Stimulated activated CD4-positive, alpha-beta T cell treated with anti-CD3 and anti-CD28 coated beads, TNF-alpha, amount 100 ng/mL, for 24 hours (primary cell): ENCODE measurements at regions not wholly inside any gene's neighbourhood (a gene's known extent, or its start where the extent isn't known, plus 50 kb on each side); places are given as distances from the start of the nearest gene placed in this dataset.

ENCODE experiments used
- DNase-seq, 3 experiments: peaks; one replicate each; pipeline ENCODE4 v3.0.0-alpha.2; 2020; ENCODE audit warnings: low read depth in 3 of 3

DNA sequence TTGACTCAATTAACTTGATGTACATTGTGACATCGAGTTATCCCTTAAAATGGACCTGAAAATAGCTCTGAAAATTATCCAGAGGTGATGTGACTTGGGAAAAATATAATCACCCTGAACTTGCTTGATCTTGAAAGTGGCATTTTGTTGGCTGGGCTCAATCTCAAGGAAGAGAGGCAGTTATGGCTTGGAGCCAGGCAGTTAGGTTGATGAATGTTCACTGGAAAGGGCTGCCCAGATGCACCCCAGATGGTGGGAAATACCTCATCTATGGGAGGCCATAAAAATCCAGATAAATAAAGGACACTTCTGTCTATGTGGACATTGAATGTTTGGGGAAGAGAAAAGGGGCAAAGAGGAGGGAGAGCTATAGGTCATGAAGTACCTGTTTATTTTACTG, 55.7 kb upstream of the OR5AN1 start:
- DNase-seq = no peak

DNA sequence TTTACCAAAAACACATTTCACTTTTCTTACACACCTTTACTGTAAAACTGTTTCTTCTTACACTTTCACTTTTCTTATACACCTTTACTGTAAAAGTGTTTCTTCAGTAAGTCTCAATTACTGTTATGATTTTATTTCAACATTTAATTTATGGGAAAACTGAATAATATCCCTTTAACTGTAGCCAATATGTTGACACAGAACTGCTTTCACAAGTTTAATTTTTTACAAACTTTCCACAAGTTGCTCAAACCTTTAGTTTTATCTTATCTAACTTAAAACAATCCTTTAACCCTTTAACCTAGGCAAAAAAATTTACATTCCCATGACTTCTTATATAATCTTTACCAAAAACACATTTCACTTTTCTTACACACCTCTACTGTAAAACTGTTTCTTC, 63.3 kb upstream of the OR5AN1 start:
- no peak for DNase-seq

DNA sequence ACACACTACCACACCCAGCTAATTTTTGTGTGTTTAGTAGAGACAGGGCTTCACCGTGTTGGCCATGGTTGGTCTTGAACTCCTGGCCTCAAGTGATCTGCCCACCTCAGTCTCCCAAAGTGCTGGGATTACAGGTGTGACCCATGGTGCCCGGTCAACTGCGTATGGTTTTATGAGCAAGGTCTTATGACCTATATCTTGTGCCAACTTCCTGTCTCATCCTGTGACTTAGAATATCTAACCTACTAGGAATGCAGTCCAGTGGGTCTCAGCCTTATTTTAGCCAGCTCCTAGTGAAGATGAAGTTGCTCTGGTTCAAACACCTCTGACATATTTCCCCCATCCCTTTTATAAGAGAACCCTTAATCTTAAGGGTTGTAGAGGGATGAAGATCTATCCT, 66.1 kb upstream of the OR5AN1 start:
- no peak for DNase-seq

DNA sequence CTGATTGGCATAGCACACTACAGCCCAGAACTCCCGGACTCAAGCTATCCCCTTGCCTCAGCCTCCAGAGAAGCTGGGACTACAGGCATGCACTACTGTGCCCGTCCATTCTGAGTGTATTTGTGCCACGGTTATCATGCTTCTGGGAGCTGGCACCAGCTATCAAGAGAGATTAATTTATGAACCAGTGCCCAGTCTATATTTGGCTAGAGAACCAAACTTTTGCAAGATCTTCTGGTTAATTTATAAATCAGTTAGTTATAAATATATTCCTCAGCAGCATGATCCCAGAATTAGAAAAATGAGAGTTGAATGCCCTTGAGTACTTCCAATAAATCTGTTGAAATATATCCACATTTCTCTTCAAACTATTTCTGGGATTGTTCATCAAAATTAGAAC, 67.5 kb upstream of the OR5AN1 start:
- DNase-seq = no peak

DNA sequence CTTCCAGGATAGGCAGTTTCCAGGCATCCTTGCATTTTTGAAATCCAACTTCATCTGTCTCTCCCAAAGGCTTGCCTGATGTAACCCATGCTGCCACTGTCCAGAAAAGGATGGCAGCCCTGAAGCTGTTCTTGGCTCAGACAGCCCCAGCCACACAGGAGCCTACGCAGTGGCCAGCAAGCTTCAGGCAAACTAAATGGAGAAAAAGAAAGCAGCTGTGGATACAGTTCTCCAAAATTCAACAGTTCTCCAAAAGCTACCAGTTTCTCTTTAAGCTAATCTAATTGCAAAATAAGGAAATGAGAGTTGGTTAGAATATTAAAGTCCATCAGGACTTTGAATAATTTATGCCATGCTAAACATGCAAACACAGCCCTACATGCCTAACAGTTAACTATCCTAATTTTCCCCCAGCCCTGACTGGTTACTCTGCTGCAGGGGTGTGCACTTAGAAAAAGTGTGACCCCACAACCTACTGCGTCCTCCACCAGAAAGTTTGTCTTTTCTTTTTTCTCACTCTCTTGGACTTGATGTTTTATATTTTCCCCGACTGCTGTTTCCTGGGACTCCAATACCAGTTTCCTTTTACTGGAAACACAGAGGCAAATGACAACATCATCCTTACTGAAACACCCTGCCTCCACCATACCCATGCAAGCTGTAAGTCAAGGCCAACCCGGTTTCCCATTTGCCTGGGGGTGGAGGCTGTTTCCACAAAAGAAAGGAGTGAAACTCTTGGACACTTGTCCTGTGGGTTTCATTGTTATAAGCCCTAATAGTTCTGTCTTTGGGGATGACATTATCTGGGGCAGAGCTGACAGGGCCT, 69.1 kb upstream of the OR5AN1 start:
- DNase-seq = no peak

DNA sequence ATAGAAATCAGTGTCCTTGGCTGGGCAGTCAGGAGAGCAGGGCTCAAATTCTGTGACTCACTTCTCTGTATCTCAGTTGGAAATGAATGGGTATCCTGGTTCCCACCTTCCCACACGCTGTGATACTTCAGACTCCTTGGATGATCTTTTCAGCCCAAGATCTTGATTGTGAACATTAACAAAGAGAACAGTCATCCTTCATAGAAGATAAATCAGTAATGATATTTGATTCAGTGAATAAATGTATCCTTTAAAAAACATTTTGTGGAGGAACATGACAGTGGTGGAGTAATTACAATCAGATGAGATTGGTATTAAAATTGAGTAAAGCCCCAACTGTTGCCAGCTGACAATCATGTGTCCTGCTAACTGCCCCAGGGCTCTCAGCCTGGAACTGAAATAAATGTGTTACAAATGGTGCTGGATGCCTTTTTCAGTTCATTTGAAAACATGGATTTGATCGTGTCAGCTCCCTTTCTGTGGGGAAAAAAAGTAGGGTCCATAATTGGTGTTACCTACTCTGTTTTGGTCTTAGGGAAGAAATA, 72.9 kb upstream of the OR5AN1 start:
- DNase-seq = no peak

DNA sequence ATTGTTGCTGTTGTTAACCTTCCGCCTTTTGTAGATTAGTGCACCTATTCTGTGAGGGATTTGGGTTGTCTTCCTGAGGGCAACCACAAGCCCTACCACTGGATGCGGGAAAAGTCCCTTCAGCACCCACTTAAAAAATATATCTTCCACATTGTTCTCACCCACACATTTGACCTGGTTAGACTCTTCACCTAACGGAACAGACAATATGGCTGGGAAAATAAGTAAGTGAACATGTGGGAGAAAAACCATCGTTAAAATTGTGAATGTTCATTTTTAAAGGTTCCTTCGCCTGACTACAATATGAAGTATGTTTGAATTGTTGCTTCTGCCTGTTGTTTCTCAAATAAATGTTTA, 72.0 kb upstream of the MPEG1 start:
- DNase-seq = no peak

DNA sequence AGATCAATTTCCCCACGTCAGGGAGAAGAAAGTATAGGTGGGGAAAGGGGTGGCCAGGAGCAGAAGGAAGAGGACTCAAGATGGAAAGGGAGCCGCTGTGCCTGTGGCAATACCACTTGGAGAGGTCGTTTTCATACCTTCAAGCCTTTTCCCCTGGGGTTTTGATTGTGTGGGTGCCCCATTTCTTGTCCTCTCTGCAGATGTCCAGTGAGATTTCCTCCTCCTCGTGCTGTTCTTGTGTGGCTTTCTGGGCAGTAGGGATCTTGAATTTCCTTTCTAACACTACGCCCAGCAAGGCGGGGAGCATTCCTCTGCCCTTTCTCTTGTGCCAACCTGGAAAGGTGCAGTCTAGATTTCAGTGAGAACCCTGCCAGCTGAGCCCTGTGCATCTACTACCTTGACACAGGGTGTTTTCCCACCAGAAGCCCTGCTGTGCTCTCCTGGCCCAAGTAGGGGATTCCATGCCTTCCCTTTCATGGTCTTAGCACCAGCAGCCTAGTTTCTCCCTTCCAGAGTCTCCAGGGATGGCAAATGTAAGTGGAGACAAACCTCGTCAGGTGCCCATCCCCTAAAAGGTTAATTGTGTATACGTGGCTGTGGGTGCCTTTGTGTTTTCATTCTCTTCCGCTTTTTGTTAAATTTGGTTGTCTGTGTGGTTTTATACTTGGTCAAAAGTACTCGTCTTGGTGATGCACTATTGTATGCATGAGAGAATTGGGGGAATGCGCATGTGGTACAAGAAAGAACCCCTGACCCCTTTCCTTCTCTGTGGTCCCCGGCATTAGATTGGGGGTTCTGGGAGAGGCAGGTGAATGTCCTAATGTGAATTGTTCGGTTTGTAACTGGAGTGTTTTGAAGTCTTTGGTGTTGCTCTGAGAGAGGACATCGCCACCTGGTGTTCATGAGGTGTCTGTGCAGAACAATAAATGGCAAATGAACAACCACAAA, 71.4 kb upstream of the MPEG1 start:
- DNase-seq = peak; percentile 15 to 28 (median 23)

DNA sequence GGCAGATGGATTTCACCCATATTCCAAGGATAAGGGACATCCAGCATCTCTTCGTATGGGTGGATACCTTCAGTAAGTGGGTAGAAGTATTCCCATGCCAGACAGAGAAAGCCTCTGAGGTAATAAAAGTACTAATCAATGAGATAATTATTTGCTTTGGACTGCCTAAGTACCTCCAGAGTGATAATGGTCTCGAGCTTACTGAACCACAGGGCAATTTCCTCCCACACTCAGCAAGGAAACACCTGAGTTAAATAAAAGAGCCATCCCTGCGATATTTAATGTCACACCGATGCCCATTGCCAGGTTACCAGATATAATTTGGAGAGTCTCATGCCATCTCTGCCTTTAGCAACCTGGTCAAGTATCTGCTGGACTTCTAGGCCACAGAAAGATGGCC, 70.6 kb upstream of the MPEG1 start:
- DNase-seq = no peak

DNA sequence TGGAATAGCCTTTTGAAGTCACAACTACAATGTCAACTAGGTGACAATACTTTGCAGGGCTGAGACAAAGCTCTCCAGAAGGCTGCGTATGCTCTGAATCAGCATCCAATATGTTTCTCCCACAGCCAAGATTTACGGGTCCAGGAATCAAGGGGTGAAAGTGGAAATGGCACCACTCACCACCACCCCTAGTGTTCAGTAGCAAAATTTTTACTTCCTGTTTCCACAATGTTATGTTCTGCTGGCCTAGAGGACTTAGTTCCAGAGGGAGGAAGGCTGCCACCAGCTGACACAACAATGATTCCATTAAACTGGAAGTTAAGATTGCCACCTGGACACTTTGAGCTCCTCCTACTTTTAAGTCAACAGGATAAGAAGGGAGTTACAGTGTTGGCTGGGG, 68.5 kb upstream of the MPEG1 start:
- no peak for DNase-seq

DNA sequence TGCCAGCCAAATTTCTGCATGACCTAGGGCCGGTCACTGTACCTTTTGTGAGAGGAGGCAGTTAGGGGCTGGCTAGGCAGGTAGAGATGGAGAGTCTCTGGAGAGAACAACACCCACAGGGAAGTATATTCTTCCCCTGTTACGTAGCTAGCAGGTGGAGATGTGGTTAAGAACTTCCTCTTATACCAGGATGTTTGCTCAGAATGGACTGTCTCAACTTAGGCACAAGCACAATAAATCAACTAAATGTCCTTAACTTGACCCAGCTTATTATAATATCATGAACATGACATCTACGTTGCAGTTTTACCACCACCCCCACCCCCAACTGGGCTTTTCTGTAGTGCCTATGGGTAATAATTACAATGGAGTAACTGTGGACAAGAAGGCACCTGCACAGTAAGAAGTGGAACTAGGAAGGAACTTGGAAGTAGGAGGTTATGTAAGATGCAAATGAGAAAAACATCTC, 60.7 kb upstream of the MPEG1 start:
- no peak for DNase-seq

DNA sequence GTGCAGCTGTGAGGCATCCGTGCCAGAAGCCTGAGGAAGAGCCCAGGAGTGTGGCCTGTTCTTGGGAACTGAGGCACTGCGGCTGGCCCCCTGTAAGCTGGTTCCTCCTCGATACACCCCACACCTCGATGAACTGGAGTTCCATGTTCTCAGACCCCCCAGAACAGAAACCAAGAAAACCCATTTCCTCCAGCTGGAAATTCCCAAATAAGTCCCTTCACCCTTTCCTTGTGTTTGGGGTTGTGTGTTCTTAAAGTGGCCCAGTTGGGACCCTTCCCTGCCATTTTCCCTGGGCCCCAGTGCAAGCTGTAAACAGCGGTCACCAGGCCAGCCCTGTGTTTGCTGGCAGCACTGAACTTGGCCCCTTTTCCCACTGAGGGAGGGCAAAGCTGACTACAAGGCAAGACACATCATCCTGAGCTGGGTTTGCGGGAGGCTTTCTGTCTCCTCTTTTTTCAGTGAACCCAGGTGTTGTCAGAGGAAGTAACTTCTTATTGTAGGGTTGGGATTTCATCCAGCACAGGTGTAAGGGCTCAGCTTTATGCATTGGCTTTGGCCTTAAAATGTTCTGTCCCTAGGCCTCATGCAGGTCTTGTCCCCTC, 60.1 kb upstream of the MPEG1 start:
- no peak for DNase-seq

DNA sequence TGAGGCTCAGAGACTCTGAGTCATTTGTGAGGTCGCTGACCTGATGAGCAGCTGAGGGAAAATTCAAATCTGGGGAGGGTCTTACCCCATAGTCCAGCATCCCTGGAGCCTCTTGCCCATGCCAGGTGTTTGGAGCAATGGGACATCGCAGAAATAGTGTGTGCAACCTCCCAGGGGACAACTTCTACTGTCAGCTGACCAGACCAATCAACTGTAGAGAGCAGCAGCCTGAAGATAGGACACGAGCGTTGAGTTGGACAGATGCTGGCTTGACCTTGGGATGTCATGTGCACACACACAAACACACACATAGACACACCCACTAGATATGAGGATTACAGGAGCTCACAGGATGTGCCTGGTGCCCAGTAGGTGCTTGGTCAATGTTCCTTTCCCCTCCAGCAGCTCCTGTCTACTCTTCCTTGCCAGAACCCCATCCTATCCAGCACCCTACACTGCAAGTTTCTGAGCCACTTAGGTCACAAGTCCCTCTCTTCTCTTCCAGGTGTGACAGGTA, 59.1 kb upstream of the MPEG1 start:
- DNase-seq = no peak

DNA sequence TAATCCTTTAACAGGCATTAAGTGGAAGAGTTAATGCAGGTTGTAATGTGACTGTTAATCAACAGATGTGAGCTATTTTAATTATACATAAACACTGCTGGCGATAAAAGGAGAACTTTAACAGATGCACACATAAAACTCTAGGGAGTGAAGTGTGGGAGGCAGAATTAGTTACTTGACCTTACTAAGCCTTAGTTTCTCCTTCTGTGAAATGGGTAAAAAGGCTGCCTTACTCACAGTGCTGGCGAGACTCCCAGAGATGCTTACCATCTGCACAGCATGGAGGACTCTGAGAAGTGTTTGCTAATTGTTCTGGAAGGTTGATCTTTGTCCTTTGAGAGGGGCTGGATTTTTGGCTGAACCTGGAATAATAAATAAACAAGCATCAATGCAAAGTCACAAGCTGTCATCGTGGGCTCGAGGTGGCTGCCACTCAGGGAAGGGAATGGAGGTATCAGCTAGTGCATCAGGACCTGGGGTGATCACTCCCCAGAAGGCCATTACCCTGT, 58.6 kb upstream of the MPEG1 start:
- DNase-seq = no peak

DNA sequence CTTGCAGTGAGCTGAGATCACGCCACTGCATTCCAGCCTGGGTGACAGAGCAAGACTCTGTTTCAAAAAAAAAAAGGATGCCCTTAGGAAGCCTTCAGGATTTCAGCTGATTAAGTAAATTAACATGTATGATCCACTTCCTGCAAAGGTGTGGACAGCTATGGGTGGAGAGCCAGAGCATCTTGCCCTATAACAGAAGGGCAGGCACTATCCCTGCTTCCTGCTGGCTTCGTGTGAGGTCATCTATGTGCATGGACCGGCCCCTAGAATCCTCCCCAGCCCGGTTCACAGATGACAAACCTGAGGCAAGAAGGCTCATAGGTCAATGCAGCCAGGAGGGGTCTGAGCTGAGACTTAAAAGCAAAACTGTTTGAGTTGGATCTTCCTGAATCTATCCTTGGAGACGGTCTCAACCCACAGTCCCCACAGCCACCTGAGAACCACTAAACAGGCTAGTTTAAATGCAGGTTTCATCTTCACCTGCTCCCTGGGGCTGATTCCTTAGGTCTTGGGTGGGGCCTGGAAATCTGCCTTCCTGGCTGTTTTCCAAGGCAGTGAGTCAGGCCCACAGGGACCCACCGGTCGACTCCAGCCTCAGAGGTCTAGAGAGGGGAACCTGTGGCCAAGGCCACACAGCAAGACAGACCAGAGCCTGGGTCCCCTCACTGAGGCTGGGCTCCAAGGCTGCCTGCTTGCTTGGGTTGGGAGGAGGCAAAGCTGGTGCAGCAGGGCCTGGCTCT, 55.2 kb upstream of the MPEG1 start:
- no peak for DNase-seq

DNA sequence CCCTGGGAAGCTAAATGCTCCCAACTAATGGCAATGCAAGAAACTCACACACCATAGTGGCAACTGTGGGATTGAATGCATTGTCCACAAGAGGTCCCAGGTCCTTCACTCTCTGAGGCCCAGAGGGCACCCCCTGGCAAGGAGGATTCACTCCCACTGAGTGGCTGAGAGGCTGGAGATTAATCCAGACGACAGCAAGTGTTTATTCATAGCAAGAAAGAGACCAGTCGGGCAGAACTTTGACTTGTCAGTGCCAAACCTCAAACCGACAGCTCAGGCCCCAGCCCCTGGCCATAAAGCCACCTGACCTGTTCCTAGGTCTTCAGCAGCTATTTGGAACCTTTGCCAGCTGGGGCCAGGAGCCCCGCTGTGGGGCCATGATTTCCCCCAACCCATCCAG, 54.5 kb upstream of the MPEG1 start:
- DNase-seq = no peak

DNA sequence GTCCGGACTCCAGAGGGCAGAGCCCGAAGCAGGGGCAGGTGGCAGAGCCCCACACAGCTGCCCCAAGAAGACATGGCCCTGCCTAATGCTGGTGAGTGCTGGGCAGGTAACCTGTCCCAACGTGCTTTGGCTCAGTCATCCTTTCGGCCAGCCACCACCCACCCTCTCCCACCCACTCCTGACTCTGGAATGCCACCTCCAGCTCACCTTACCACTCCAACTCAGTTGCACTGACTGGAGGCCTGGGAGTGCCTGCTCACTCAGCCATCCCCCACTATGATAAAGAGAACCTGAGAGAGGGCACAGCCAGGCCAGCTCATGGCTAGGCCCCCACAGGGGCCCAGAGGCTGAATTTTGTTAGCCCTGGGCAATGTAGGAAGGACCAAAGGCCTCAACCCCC, 53.8 kb upstream of the MPEG1 start:
- DNase-seq = no peak

DNA sequence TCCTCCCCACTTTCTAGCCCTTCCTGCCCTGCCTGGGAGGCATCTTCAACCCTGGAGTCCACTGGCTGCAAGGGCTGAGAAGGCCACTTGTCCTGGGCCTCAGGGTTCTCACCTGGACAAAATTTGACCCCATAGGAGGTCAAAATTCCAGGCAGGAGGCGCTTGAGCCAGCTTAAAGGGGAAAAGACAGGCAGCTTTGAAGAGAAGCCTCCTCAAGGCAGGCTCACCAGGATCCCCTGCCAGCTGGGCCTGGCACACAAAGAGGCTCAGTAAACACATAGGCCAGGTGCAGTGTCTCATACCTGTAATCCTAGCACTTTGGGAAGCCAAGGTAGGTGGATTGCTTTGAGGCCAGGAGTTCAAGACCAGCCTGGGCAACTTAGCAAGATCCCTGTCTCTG, 53.0 kb upstream of the MPEG1 start:
- DNase-seq = no peak

DNA sequence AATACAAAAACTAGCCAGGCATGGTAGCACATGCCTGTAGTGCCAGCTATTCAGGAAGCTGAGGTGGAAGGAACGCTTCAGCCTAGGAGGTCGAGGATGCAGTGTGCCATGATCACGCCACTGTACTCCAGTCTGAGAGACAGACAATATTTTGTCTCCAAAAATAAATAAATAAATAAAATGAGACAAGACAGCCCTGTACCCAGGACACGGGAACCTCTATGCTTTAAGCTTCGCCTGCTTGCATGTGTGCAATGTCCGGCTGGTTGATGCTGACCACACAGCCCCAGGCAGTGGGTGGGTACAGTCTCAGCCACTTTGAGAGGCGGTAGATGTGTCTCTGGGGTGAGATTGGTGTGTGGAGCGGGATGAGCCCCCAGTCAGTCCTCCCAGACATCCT, 52.0 kb upstream of the MPEG1 start:
- no peak for DNase-seq

DNA sequence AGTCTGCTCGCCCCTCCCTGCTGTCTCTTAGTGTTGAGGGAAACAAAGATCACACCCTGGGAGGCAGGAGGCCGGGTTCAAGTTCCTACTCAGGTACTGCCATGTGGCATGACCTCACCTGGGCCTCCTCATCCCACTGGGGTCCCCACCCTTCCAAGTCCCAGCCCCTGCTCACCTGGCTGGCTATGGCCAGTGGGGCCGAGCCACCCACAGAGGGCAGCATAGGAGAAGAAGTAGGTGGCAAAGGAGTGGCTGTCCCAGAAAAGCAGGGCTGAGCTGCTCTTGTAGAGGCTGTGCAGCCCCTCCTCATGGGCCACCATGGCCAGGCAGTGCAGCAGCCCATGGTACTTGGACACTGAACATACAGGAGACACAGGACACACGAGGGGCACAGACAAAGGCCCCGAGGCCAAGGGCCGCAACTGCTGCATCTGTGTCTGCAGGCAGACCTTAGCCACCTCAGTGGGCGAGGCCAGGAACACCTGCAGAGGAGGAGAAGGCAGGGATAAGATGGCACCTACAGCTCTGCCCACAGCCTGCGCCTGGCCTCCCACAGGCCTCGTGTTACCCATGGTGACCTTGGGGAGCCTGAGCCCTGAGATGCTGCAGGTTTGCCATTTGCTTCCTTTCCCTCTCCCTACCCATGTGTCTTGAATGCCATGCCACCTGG, 50.6 kb upstream of the MPEG1 start:
- no peak for DNase-seq
